ENCODE measurements at regions not wholly inside any gene's neighbourhood (a gene's known extent, or its start where the extent isn't known, plus 50 kb on each side); places are given as distances from the start of the nearest gene placed in this dataset.
A peak's percentile ranks its signal among the peaks of the same experiment; 100 is the strongest.

- DNase-seq, result no peak
These were observed 77.1 kb upstream of the WSB1 start for GRCh38 chr17:27216836-27217235.

- no peak for DNase-seq
These were observed 76.3 kb upstream of the WSB1 start for GRCh38 chr17:27217631-27218030.

DNA sequence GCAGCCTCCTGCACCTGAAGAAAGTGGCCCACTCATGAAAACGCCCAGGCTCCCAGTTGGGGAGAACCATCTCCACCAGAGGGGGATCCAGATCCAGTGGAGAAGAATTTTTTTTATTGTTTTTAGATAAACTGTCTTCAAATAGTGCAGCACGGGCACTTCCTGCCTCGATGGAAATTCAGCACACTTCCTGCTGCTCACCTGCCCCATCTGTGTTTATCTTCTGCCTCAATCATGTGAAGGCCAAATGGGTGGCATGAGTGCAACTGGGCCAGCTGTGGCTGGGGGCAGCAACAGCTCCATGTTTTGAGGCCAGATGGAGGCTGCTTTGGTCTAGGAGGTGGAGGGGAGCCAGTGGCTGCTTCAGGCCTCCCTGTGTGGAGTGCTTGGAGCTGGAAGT lies 75.9 kb upstream of the WSB1 start:
- DNase-seq, result no peak

DNA sequence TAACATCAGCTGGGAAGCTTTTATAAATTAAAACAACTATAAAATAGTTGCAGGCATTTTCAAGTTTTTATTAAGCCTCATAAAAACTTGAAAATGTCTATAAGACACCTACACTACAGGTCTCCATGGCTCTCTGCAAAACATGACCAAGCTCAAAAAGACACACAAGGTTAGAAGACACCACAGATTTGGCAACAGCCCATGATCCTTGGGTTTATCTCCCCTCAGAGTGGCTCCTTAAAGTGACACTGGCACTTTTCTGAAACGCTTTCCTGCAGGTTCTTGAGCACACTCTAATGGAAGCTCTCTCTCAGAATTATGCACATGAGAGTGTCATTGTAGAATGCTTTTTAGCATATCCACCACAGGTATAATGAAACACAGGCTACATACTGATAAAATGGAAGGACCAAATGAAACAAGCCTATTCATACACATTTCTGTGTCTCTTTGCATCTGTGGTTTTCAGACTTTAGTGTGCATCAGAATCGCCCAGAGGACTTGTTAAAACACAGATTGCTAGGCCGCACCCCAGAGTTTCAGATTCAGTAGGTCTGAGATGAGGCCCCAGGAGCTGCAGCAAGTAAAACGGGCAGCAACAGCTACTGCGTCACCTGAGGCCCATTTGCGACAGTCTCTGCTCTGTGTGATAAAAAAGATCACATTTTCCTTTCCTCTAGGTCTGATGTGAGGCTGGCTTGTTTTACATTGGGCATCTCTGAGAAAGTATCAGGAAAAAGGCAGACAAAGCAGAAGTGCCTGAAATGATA lies 75.0 kb upstream of the WSB1 start:
- no peak for DNase-seq

- DNase-seq, result no peak
These were observed 71.4 kb upstream of the WSB1 start for GRCh38 chr17:27222515-27222914.

- DNase-seq, result no peak
These were observed 69.2 kb upstream of the WSB1 start for GRCh38 chr17:27224526-27225315.

DNA sequence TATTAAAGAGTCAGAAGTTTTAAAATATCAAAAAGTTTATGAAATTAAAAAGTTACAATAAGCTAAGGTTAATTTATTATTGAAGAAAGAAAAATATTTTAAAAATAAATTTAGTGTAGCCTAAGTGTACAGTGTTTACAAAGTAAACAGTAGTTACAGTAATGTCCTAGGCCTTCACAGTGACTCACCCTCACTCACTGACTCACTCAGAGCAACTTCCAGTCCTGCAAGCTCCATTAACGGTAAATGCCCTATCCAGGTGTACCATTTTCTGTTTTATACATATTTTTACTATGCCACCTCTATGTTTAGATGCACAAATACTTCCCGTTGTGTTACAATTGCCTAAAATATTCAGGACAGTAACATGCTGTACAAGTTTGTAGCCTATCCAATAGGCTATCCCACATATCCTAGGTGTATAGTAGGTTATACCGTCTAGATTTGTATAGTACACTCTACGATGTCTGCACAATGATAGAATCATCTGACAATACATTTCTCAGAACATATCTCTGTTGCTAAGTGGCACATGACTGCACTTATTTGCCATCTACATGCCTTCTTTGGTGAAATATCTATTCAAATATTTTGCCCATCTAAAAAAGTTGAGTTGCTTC lies 67.2 kb upstream of the WSB1 start:
- DNase-seq, result no peak

GRCh38 chr17:27230996-27231395 lies 62.9 kb upstream of the WSB1 start:
- DNase-seq, result no peak

GRCh38 chr17:27232328-27232727 lies 61.6 kb upstream of the WSB1 start:
- DNase-seq, result no peak

DNA sequence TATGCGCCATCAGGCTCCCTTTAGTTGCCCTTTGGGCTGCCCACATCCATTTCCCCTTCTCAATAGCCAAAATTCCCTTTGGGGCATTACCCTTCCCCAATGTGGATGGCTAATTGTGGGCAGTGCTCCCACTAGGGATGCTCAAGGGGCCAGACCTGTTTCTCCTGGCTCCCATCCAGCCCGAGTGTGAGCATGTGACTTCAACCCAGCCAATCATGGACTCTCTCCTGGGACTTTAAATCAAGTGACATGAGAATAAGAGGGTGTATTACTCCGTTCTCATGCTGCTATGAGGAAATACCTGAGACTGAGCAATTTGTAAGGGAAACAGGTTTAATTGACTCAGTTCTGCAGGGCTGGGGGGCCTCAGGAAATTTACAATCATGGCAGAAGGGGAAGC lies 60.9 kb upstream of the WSB1 start:
- DNase-seq, result no peak

DNA sequence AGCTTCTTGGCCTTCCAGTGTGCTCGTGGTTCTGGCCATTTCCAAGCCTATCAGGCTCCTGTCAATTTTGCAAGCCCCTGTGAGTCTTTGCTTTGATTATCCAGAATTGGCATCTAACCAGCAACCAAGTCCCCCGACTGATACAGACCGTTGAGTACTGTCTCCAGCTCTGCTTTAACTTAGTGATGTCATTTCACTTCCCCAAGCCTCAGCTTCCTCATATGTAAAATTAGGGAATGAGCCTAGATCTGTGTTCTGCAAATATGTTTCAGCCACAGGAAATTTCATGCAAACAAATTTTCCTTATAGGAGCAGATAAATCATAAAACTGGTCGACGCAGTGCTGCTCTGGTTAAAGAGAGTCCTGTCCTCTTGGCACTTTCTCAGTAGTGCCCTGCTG lies 60.1 kb upstream of the WSB1 start:
- DNase-seq, result no peak

GRCh38 chr17:27236717-27237315 lies 57.1 kb upstream of the WSB1 start:
- no peak for DNase-seq

GRCh38 chr17:27237890-27238289 lies 56.0 kb upstream of the WSB1 start:
- no peak for DNase-seq

DNA sequence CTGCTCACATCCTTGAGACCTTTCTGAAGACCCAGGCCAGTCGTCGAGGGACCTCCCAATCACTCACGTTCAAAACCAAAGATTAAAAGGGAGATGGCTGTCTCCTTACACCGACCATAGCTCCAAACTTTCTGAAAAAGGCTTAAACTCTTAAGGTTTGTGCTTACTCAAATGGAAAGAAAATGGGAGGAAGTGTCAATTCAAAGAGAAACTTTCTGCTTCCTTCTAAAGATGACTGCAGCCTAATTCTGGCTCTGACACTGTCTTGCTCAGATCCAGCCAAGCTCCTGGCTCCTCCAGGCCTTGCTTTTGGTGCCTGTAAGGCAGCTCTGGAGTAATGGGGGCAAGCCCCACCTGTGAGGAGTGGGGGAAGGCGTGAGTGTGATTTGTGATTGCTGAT lies 54.9 kb upstream of the WSB1 start:
- DNase-seq, result no peak

DNA sequence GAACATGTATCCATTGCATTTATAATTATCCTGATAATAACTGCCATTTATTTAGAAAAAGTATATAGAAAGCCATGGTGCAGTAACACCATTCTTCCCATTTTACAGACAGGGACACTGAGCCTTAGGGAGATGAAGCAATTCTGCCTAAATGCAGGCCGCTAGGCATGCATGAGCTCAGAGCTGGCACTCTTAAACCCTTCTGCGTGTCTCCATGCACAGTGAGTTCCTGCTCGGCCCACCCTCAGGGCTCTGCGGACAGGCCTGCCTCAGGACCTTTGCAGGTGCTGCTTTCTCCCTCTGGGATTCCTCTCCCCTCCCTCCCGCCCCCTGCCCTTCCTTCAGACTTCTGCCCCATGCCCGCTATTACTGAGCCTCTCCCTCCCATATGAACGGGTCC lies 54.3 kb upstream of the WSB1 start:
- no peak for DNase-seq

- no peak for DNase-seq
These were observed 53.7 kb upstream of the WSB1 start for GRCh38 chr17:27240086-27240801.

DNA sequence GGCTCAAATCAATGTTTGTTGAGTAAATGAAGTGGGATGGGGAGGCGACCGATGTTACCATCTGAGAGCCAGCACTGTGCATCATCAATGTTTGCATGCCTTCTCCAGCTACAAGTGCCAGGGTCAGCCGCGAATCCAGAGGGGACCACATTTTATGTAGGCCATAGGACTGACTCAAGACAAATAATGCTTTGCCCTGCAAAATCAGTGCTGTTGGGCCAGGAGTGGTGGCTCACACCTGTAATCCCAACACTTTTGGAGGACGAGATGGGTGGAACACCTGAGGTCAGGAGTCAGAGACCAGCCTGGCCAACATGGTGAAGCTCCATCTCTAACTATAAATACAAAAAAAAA lies 53.1 kb upstream of the WSB1 start:
- DNase-seq, result no peak

- peak; percentile 18 for DNase-seq
These were observed 52.5 kb upstream of the WSB1 start for GRCh38 chr17:27241346-27241946.

DNA sequence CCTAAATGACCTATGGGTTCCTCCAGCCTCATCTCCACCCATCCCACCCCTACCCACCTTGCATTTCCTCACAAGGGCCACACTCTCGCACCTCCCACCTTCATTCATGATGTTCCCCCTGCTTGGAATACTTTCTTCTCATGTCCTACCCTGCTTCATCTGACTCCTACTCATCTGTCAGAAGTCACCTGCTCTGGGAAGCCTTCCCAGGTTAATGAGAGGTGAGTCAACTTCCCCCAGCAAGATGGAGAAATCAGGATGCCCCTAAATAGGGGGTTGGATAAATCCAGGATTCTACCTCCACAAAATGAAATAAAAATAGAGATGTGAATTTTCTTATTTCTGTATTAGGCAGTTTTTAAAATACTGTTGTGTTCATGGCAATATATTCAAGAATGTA lies 51.0 kb upstream of the WSB1 start:
- no peak for DNase-seq

- DNase-seq, result no peak
These were observed 49.9 kb upstream of the WSB1 start for GRCh38 chr17:27244011-27244410.

Measured in SIG-M5 (cell line).